ENCODE measurements at regions not wholly inside any gene's neighbourhood (a gene's known extent, or its start where the extent isn't known, plus 50 kb on each side); places are given as distances from the start of the nearest gene placed in this dataset.

- TF ChIP-seq CTCF (IDR thresholded peaks at IDR 0.05) (no peak), POLR2A (IDR thresholded peaks at IDR 0.05) (no peak)
These were observed 54.7 kb upstream of the SNX2 start for GRCh38 chr5:122719991-122720746.
